GM18951 (cell line): ENCODE measurements at regions not wholly inside any gene's neighbourhood (a gene's known extent, or its start where the extent isn't known, plus 50 kb on each side); places are given as distances from the start of the nearest gene placed in this dataset.

ENCODE experiments used
- POLR2A ChIP-seq: IDR thresholded peaks from 4 replicates; pipeline ENCODE4 v1.6.1; 2011; ENCODE audit warnings: mild to moderate bottlenecking; ENCODE audit not compliant: insufficient read length, insufficient read depth; ENCODE audit errors: extremely low read depth
- in situ Hi-C: fragments of 300-500 bp; cut with MboI; formaldehyde crosslinking; loops from one replicate; pipeline ENCODE4 v1.12.0; 2022; ENCODE audit warnings: low sequenced_read_pairs, mixed read lengths, inconsistent platforms; ENCODE audit not compliant: unreplicated experiment

DNA sequence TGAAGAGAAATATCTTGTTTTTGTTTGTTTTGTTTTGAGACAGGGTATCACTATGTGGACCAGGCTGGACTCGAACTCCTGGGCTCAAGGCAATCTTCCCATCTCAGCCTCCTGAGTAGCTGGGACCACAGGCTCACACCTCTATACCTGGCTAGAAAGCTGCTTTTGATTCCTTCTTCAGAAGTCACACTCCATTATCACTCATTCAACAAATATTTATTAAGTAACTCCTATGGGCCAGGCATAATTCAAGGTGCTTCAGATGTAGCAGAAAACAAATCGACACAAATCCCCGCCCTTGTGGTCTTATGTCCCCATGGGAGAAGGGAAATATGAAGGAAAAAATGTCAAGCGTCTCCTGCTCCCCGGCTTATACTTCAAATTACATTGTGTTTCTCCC, 72.6 kb upstream of the DHX15 start:
- no peak for TF ChIP-seq POLR2A
- in situ Hi-C loops = no loop called here

DNA sequence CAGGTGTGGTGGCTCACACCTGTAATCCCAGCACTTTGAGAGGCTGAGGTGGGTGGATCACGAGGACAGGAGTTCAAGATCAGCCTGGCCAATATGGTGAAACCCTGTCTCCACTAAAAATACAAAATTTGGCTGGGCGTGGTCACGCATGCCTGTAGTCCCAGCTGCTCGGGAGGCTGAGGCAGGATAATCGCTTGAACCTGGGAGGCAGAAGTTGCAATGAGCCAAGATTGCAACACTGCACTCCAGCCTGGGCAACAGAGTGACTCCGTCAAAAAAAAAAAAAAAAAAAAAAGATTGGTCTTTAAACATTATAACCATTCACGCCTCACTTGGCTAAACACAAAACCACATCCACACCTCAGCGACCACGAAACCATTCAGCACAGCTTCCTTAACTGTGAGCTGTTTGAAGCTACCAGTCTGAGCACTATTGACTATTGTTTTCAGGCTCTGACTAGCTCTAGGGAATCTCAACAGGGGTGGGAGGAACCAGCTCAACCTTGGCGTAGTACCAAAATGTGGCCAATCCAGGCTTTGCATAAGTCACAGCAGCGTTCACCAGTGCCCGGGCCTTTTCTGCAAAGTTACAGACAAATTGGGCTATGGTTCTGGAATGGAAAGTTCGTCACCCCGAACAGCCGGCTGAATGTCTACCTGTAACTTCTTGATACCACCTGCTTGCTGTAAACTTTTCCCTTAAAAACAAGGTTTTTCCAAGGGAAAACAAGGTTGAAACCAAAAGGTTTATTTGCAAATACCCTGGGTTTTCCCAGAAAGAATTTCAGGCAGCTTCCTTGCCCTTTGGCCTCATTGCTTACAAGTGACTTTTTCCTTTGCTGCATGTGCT, 73.6 kb upstream of the DHX15 start:
- no peak for TF ChIP-seq POLR2A
- in situ Hi-C loops = no loop called here

DNA sequence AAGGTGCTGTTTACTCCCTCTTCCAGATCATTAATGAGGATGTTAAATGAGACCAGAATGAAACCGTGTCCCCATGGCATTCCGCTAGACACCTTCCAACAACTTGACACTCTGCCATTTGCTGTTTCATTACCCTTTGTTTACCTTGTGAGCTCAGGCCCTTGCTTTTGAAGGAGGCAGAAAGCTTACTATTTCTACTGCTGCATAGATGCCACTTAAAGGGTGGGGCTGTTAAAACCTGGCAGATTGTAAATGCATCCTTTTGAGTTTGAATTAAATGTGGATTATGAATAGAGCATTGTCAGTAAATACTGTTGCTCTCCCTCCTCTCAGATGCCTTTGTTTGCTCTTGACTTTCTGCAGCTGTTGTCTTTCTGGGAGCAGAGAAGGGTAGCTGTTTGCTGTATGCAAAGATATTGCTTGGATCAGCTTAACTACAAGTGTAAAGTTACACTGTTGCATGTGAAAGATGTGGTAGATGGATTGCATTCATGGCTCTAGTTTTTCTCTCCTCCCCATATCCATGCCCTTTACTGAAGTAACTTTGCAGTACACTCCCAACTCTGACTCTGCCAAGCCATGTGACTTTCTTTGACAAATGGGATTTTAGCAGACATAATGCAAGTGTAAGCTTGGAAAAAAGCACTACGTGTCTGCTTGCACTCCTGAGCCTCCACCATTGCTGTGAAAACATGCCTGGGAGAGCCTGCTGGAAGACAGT, 75.0 kb upstream of the DHX15 start:
- in situ Hi-C loops = no loop called here
- TF ChIP-seq POLR2A = no peak

DNA sequence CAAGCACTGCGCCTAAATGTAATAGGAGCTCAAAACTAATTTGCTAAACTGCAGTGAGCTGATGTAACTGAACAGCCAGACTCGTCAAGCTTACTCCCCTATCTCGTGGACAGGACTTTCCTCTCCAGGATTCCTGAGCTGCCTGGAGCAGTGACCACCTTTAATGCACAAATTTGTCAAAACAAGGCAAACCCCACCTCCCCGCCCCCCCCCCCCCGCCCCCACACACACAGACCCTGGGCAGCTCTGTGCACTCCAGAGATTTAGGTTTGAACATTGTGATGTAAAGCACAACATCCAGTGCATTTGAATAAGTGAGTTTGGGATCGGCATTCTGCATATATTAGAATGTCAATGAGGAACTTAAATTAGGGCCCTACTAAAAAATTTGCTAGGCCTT, 77.7 kb upstream of the DHX15 start:
- no peak for TF ChIP-seq POLR2A
- in situ Hi-C loops = no loop called here

DNA sequence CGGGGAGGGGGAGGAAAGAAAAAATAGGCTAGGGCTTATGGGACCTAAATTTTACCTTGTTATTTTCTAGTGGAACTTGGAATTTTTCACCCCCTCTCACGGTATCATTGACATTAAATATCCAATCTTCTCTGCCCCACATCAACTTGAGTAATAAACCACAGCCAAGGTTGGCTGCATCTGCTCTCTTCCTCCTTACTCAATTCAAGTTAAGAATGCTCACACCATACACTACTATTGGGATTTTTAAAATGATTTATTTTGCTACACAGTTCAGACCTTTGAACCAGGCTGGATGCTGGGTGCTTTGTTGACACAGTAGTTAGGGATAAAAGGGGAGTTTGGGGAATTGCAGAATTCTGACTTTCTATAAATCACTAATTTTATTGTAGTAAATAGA, 78.2 kb upstream of the DHX15 start:
- in situ Hi-C loops = no loop called here
- no peak for TF ChIP-seq POLR2A

DNA sequence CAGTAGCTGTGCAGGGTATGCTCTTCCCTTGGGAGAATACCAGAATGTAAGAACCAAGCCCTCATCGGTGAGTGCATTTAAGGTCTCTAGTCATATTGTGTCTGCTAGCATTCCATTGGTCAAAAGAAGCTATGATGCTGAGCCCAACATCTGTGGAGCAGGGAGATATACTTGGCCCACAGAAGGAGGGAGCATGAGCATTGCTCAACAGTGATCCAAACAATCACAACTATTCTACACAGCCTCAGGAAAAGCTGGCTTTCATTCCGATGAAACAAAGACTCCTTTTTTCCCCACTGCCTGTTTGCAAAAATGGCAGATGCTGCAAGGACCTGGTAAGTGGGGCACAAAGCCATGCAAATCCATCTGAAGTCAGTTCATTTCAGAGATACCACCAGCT, 80.6 kb upstream of the DHX15 start:
- in situ Hi-C loops = no loop called here

DNA sequence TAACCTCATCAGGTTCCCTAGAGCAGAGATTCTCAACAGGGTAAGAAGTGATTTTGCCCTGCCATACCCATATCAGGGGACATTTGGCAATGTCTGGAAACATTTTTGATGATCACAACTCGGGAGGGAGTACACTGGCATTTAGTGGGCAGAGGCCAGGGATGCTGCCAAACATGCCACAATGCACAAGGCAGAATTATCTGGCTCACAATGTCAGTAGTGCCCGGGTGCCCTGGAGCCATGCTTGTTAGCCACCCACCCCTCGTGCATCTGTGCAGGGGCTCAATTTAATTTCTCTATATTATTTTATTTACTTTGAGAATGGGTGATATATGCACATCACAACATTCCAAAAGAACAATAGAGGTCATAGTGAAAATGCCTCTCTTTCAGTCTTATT, 82.0 kb upstream of the DHX15 start:
- TF ChIP-seq POLR2A = no peak
- in situ Hi-C loops = no loop called here

More for the DNA sequence above, 80.6 kb upstream of the DHX15 start:
- TF ChIP-seq POLR2A = no peak

DNA sequence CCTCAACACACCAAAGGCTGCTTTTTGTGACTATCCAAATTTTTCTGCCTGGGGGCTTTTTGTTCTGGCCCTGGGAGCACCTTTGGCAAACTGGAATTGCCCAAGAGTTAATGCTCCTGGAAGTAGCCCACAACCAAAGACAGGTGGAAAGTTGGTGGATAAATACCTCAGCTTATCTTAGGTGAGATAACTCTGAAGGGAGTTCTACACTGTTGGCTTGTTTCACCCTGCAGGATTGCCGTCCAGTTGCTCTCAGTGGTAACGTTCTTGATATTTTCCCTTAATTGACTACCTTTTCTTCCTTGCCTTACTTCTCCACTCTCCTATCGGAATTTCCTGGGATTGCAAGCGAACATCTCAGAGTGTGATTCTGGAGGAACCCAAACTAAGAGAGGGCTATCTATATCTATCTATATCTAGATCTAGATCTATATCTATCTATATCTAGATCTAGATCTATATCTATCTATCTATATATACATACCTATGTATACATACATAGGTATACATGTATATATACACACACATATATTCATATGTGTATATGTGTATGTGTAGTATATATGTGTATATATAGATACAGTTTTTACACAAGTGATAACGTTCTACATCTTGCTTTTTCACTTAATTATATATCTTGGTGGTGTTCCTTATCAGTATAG, 82.6 kb upstream of the DHX15 start:
- no peak for TF ChIP-seq POLR2A
- in situ Hi-C loops = no loop called here

DNA sequence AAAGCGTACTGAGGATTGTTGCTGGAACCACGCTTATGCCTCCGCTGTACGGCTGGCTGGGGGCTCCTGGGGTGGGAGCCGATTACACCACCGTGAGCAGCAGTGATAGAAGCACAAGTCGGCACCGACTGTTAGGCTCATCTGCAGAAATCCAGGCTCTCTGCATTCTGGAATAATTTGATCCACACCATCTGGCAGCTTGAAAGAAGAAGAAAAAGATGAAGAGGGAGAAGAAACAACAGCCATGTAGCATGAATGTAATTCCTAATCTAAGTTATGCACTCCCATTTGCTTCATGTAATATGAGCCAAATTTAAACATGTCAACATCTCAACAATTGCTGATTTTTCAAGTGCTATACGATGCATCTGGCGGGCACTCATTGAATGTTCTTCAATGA, 84.6 kb upstream of the DHX15 start:
- in situ Hi-C loops = no loop called here
- TF ChIP-seq POLR2A = no peak

DNA sequence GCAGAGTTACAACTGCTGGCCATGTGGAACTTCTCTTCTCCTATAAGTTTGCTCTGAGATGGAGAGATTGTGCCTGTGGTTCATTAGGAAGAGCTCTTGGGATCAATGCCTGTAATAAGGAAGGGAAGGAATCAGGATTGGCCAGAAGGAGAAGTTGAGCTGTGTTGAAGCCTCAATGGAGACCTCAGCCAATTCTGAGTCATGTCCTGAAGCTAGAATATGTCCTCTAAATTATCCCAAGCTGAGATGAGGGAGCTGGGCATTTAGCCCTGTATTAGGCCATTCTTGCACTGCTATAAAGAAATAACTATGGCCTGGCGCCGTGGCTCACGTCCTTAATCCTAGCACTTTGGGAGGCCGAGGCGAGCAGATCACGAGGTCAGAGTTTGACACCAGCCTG, 85.4 kb upstream of the DHX15 start:
- no peak for TF ChIP-seq POLR2A
- in situ Hi-C loops = no loop called here

DNA sequence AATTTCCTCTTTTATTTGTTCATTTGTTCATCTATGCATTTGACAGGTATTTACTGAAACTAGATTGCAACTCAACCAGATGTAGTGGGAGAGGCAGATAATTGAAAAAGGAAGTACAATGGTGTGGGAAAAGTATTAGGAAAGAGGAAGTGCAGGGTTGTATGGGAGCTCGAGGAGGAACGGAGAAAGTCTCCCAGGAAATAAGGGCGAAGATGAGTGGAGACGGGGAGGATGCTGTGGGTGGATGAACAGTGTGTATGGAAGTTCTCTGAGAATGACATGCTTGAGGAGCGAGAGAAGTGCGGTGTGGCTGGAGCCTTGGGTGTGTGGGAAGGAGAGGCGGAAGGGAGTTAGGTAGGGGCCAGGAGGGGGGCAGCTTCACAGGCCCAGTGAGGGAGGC, 87.5 kb upstream of the DHX15 start:
- TF ChIP-seq POLR2A = no peak
- in situ Hi-C loops = no loop called here

DNA sequence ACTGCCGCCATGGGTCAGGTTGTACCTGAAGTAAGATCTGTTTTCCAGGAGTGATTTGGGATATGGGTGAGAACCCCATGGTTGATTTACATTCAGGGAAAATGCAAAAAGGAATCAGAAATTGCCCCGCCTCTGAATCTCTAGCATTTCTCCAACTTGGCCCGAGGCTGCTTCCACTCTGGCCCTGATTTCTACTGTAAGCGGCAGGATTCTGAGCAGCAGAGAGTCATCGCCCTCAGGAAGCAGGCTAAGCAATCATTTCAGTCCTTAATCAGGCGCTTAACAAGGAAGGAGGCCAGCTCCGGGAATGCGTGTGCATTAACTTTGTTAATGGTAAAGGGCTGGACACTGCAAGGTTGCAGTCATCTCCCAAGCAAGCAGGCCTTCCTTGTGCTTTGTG, 88.5 kb upstream of the DHX15 start:
- no peak for TF ChIP-seq POLR2A
- in situ Hi-C loops = no loop called here

DNA sequence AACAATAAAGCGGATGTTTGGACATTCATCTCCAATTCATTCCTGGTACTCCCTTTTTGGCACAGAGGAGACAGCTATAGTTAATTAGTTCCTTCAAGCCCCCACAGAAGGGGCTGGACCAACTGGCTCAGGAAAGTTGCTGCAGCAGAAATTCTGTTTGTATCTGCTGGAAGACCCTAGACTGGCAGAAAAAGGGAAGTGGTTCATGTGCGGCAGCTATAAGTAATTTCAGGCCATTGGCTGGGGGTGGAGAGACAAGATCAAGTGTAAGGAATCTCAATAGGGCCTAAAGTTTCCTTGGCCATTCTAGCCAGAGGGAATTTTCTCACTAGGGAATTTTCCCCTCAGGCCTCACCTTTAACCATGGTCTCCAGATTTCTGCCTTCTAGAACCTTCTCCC, 89.9 kb upstream of the DHX15 start:
- in situ Hi-C loops = no loop called here
- TF ChIP-seq POLR2A = no peak
